DOHH2 (cell line): ENCODE measurements at regions not wholly inside any gene's neighbourhood (a gene's known extent, or its start where the extent isn't known, plus 50 kb on each side); places are given as distances from the start of the nearest gene placed in this dataset.

Source experiments
- H3F3A ChIP-seq: fragments of 200-600 bp; sonication (generic), shearing (Covaris generic); 2 replicates; pipeline ENCODE4 v1.6.0; 2016; ENCODE audit warnings: antibody characterized with exemption, mild to moderate bottlenecking; ENCODE audit not compliant: control insufficient read depth, insufficient read depth
- H3K27ac ChIP-seq: fragments of 200-600 bp; sonication (generic); 2 replicates; pipeline ENCODE4 v1.5.1; 2014; ENCODE audit warnings: low read depth, mild to moderate bottlenecking, low read length, moderate library complexity
- H3K27me3 ChIP-seq: fragments of 200-600 bp; sonication (generic); 2 replicates; pipeline ENCODE4 v1.6.1; 2014; ENCODE audit warnings: mild to moderate bottlenecking, low read length, mixed read lengths; ENCODE audit not compliant: control insufficient read depth
- H3K36me3 ChIP-seq: fragments of 200-600 bp; sonication (generic); 2 replicates; pipeline ENCODE4 v1.6.1; 2014; ENCODE audit warnings: mild to moderate bottlenecking, low read length, moderate library complexity, mixed read lengths; ENCODE audit not compliant: control insufficient read depth
- H3K4me1 ChIP-seq: fragments of 200-600 bp; sonication (generic); 2 replicates; pipeline ENCODE4 v1.6.1; 2014; ENCODE audit warnings: mild to moderate bottlenecking, low read length, mixed read lengths; ENCODE audit not compliant: control insufficient read depth
- H3K4me2 ChIP-seq: fragments of 200-600 bp; sonication (generic); 2 replicates; pipeline ENCODE4 v1.6.0; 2014; ENCODE audit warnings: mild to moderate bottlenecking, low read length, moderate library complexity
- H3K4me3 ChIP-seq: fragments of 200-600 bp; sonication (generic); 2 replicates; pipeline ENCODE4 v1.5.1; 2014; ENCODE audit warnings: mild to moderate bottlenecking, low read length, mixed read lengths
- H3K79me2 ChIP-seq: fragments of 200-600 bp; sonication (generic); 2 replicates; pipeline ENCODE4 v1.6.1; 2014; ENCODE audit warnings: mild to moderate bottlenecking, low read length, mixed read lengths; ENCODE audit not compliant: control insufficient read depth
- H3K9me2 ChIP-seq: fragments of 200-600 bp; sonication (generic); replicated peaks from 2 replicates; pipeline ENCODE4 v1.6.1; 2014; ENCODE audit warnings: mild to moderate bottlenecking, low read length, mixed read lengths; ENCODE audit not compliant: control insufficient read depth
- H3K9me3 ChIP-seq: fragments of 200-600 bp; sonication (generic); 2 replicates; pipeline ENCODE4 v1.6.1; 2014; ENCODE audit warnings: antibody characterized with exemption, low read length, mixed read lengths; ENCODE audit not compliant: control insufficient read depth, insufficient read depth
- H4K20me1 ChIP-seq: fragments of 200-600 bp; sonication (generic); 2 replicates; pipeline ENCODE4 v1.6.0; 2014; ENCODE audit warnings: low read depth, mild to moderate bottlenecking, antibody characterized with exemption, low read length, moderate library complexity; ENCODE audit not compliant: control insufficient read depth, insufficient read depth
- CTCF ChIP-seq: fragments of 200-600 bp; sonication (generic); IDR thresholded peaks from one replicate; pipeline ENCODE4 v1.5.1; 2014; ENCODE audit warnings: antibody characterized with exemption, mild to moderate bottlenecking, low read depth, low read length; ENCODE audit not compliant: poor library complexity, severe bottlenecking
- EZH2phosphoT487 ChIP-seq: fragments of 200-600 bp; sonication (generic); IDR thresholded peaks from 2 replicates; pipeline ENCODE4 v1.6.1; 2017; ENCODE audit warnings: borderline replicate concordance, mild to moderate bottlenecking, antibody characterized with exemption, low read length, moderate library complexity, mixed read lengths

- H3K4me3 ChIP-seq, result no peak overlapping the region
- no peaks in the 10 kb centered on the region for H3K36me3 ChIP-seq
- no peaks in the 10 kb centered on the region for H3K27me3 ChIP-seq
- H3K9me3 ChIP-seq, result no peaks in the 10 kb centered on the region
- H3K79me2 ChIP-seq, result no peaks in the 10 kb centered on the region
- no peak overlapping the region for H3K4me2 ChIP-seq
- no peaks in the 10 kb centered on the region for H3F3A ChIP-seq
- no peaks in the 10 kb centered on the region for H4K20me1 ChIP-seq
- H3K9me2 ChIP-seq, result no peaks in the 10 kb centered on the region
- H3K4me1 ChIP-seq, result no peaks in the 10 kb centered on the region
- no peak for TF ChIP-seq CTCF
- TF ChIP-seq EZH2phosphoT487, result no peak
- no peak overlapping the region for H3K27ac ChIP-seq
Observed at GRCh38 chr12:29960122-29960521, 176.4 kb upstream of the TMTC1 start.

GRCh38 chr12:29957835-29958234 is 174.1 kb upstream of the TMTC1 start:
- H3K4me1 ChIP-seq, result no peaks in the 10 kb centered on the region
- no peaks in the 10 kb centered on the region for H3F3A ChIP-seq
- TF ChIP-seq CTCF (no peak), EZH2phosphoT487 (no peak)
- H3K36me3 ChIP-seq, result no peaks in the 10 kb centered on the region
- H3K9me2 ChIP-seq, result no peaks in the 10 kb centered on the region
- H3K4me3 ChIP-seq, result no peak overlapping the region
- no peaks in the 10 kb centered on the region for H3K79me2 ChIP-seq
- H3K27me3 ChIP-seq, result no peaks in the 10 kb centered on the region
- H4K20me1 ChIP-seq, result no peaks in the 10 kb centered on the region
- H3K4me2 ChIP-seq, result no peak overlapping the region
- H3K27ac ChIP-seq, result no peak overlapping the region
- H3K9me3 ChIP-seq, result no peaks in the 10 kb centered on the region

- Histone ChIP-seq H3F3A (no peaks in the 10 kb centered on the region), H3K4me1 (no peaks in the 10 kb centered on the region), H4K20me1 (no peaks in the 10 kb centered on the region), H3K27ac (no peak overlapping the region), H3K36me3 (no peaks in the 10 kb centered on the region), H3K4me2 (no peak overlapping the region), H3K9me3 (no peaks in the 10 kb centered on the region), H3K4me3 (no peak overlapping the region), H3K27me3 (no peaks in the 10 kb centered on the region), H3K9me2 (no peaks in the 10 kb centered on the region), H3K79me2 (no peaks in the 10 kb centered on the region)
- TF ChIP-seq EZH2phosphoT487 (no peak), CTCF (no peak)
Observed at GRCh38 chr12:29945904-29946303, 162.2 kb upstream of the TMTC1 start.
